Loucy (cell line): ENCODE measurements at regions not wholly inside any gene's neighbourhood (a gene's known extent, or its start where the extent isn't known, plus 50 kb on each side); places are given as distances from the start of the nearest gene placed in this dataset.

Source experiments
- H2AFZ ChIP-seq: fragments of 200-600 bp; sonication (generic); 2 replicates; pipeline ENCODE4 v1.6.0; 2016; ENCODE audit warnings: antibody characterized with exemption, mild to moderate bottlenecking, low read length, moderate library complexity
- H3F3A ChIP-seq: fragments of 200-600 bp; 2 replicates; pipeline ENCODE4 v1.6.0; 2016; ENCODE audit warnings: antibody characterized with exemption, low read depth, mild to moderate bottlenecking
- H3K27me3 ChIP-seq: fragments of 200-600 bp; sonication (generic); 2 replicates; pipeline ENCODE4 v1.6.1; 2014; ENCODE audit warnings: low read length, mild to moderate bottlenecking; ENCODE audit not compliant: insufficient read depth, poor library complexity, severe bottlenecking
- H3K36me3 ChIP-seq: fragments of 200-600 bp; sonication (generic); 2 replicates; pipeline ENCODE4 v1.6.1; 2016; ENCODE audit warnings: low read length; ENCODE audit not compliant: insufficient read depth
- H3K4me1 ChIP-seq: fragments of 200-600 bp; sonication (generic); 2 replicates; pipeline ENCODE4 v1.5.1; 2014; ENCODE audit warnings: low read length, mild to moderate bottlenecking; ENCODE audit not compliant: insufficient read depth, poor library complexity, severe bottlenecking
- H3K4me2 ChIP-seq: fragments of 200-600 bp; sonication (generic); 2 replicates; pipeline ENCODE4 v1.6.0; 2014; ENCODE audit warnings: antibody characterized with exemption, low read length, low read depth, mild to moderate bottlenecking; ENCODE audit not compliant: poor library complexity, severe bottlenecking
- H3K4me3 ChIP-seq: fragments of 200-600 bp; sonication (generic); 2 replicates; pipeline ENCODE4 v1.5.1; 2014; ENCODE audit warnings: low read length, mild to moderate bottlenecking, mixed read lengths; ENCODE audit not compliant: poor library complexity, severe bottlenecking
- H3K79me2 ChIP-seq: fragments of 200-600 bp; sonication (generic); 2 replicates; pipeline ENCODE4 v1.6.1; 2014; ENCODE audit warnings: low read length; ENCODE audit not compliant: insufficient read depth
- H3K9ac ChIP-seq: fragments of 200-600 bp; sonication (generic); 2 replicates; pipeline ENCODE4 v1.6.0; 2014; ENCODE audit warnings: mild to moderate bottlenecking, low read depth, low read length, moderate library complexity; ENCODE audit not compliant: poor library complexity, severe bottlenecking
- H3K9me2 ChIP-seq: fragments of 200-600 bp; sonication (generic); replicated peaks from 2 replicates; pipeline ENCODE4 v1.6.1; 2016; ENCODE audit warnings: low read depth, low read length, mixed read lengths
- H3K9me3 ChIP-seq: fragments of 200-600 bp; sonication (generic); 2 replicates; pipeline ENCODE4 v1.6.1; 2014; ENCODE audit warnings: mild to moderate bottlenecking, antibody characterized with exemption, low read length, low read depth; ENCODE audit not compliant: insufficient read depth
- H4K20me1 ChIP-seq: fragments of 200-600 bp; sonication (generic); 2 replicates; pipeline ENCODE4 v1.6.0; 2014; ENCODE audit warnings: antibody characterized with exemption, low read length, mild to moderate bottlenecking; ENCODE audit not compliant: insufficient read depth, poor library complexity, severe bottlenecking
- EZH2phosphoT487 ChIP-seq: fragments of 200-600 bp; IDR thresholded peaks from 2 replicates; pipeline ENCODE4 v1.6.1; 2018; ENCODE audit warnings: antibody characterized with exemption, mild to moderate bottlenecking, moderate library complexity, borderline replicate concordance
- TF ChIP-seq, protein P1 (sequence below): fragments of 200-600 bp; sonication (generic); conservative IDR thresholded peaks from 2 replicates; pipeline ENCODE4 v1.5.1; 2014; ENCODE audit warnings: mild to moderate bottlenecking, antibody characterized with exemption, low read length

DNA sequence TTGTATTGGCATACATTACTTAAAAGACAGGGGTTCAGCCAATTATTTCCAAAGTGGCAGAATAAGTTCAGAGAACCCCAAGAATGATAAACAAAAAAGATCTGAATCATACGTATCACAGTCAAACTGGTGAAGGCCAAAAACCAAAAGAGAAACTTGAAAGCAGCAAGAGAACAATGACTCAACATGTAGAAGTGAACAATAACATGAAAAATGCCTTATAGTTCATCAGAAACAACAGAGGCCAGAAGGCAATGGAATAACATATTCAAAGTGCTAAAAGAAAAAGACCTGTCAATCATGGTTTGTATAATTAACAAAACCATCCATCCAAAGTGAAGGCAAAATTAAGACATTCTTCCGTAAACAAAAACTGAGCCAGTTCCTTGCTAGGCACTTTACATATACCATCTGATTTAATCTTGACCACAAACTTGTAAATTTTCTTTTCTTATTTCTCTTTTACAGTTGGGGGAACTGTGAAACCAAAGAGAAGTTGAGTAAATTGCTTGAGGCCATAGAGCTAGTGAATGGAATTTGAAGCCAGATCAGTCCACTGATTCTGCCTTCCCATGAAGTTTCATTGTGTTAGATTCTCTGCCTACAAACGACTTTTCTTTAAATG lies 232.1 kb upstream of the SEL1L start:
- Histone ChIP-seq H3K4me1 (no peaks in the 10 kb centered on the region), H3F3A (no peaks in the 10 kb centered on the region), H3K36me3 (no peaks in the 10 kb centered on the region), H3K9me2 (no peaks in the 10 kb centered on the region), H2AFZ (no peak overlapping the region), H4K20me1 (no peaks in the 10 kb centered on the region), H3K79me2 (no peaks in the 10 kb centered on the region), H3K9me3 (no peaks in the 10 kb centered on the region), H3K4me3 (no peak overlapping the region), H3K4me2 (no peak overlapping the region), H3K9ac (no peak overlapping the region), H3K27me3 (no peaks in the 10 kb centered on the region)
- TF ChIP-seq EZH2phosphoT487 = no peak
- TF ChIP-seq, protein P1, sequence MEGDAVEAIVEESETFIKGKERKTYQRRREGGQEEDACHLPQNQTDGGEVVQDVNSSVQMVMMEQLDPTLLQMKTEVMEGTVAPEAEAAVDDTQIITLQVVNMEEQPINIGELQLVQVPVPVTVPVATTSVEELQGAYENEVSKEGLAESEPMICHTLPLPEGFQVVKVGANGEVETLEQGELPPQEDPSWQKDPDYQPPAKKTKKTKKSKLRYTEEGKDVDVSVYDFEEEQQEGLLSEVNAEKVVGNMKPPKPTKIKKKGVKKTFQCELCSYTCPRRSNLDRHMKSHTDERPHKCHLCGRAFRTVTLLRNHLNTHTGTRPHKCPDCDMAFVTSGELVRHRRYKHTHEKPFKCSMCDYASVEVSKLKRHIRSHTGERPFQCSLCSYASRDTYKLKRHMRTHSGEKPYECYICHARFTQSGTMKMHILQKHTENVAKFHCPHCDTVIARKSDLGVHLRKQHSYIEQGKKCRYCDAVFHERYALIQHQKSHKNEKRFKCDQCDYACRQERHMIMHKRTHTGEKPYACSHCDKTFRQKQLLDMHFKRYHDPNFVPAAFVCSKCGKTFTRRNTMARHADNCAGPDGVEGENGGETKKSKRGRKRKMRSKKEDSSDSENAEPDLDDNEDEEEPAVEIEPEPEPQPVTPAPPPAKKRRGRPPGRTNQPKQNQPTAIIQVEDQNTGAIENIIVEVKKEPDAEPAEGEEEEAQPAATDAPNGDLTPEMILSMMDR = no peak

DNA sequence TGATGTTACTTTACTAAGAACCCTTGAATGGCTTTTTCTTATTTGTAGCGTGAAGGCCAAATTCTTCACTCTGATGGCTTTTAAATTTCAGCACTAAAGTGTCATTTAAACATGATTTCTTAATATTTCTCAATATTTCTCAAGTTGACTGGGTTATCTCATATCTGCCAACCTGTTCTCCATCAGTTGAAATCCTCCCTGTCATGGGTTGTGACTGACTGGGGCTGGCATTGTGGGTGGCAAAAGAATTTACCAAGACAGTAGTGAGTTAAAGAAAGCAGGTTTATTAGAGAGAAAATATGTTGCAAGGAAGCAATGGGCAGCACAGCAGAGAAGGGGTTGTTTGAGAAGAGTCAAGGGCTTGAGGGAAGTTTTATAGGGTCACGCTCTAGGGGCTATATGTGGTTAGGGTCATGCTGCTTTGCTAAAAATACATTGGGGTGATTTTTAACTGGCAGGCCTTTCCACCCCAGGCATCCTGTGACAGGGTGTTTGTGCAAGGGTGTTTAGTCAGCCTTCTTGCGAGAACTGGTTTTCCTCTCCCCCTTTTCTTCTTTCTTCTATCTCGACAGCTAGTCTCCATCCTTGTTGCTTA lies 232.8 kb upstream of the SEL1L start:
- Histone ChIP-seq H3K9ac (no peak overlapping the region), H3K4me2 (no peak overlapping the region), H3K4me3 (no peak overlapping the region), H3K9me2 (no peaks in the 10 kb centered on the region), H3K79me2 (no peaks in the 10 kb centered on the region), H4K20me1 (no peaks in the 10 kb centered on the region), H3K9me3 (no peaks in the 10 kb centered on the region), H3K27me3 (no peaks in the 10 kb centered on the region), H3K4me1 (no peaks in the 10 kb centered on the region), H2AFZ (no peak overlapping the region), H3K36me3 (no peaks in the 10 kb centered on the region), H3F3A (no peaks in the 10 kb centered on the region)
- TF ChIP-seq, protein P1 = no peak
- no peak for TF ChIP-seq EZH2phosphoT487

DNA sequence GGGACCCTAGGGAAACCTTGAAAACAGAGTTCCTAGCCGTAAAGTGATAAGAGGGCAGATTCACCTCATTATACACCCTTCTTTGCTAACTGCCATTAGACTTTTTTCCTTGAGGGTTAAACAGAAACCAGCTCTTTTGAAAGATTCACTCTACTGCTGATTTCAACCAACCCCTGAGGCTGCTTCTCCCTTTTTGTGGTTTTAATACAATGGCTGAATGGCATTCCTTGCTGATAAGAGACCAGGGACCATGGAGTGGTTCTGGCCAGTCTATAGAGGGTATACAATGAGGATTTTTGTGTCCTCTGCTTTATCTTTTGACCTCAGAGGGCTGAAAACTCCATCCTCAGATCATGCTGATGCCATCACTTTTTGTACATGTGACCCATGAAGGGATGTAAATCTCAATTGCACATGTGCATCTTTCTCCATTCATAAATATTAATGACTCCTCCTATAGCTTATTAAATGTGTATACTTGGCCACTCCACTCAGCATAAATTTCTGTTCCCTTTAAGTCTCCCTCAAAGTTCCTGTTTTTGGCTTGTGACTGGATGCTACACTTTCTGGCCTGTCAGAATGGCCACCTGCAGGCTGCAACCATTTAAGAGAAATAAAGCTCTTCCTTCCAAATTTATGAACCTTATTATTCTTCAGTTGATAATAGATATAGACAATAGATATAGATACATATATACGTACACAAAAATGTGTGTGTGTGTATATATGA lies 233.8 kb upstream of the SEL1L start:
- TF ChIP-seq, protein P1 = no peak
- TF ChIP-seq EZH2phosphoT487 = no peak

More for the DNA sequence above, 233.8 kb upstream of the SEL1L start:
- Histone ChIP-seq H3K9ac (no peak overlapping the region), H3K27me3 (no peaks in the 10 kb centered on the region), H3K4me3 (no peak overlapping the region), H3K36me3 (no peaks in the 10 kb centered on the region), H4K20me1 (no peaks in the 10 kb centered on the region), H2AFZ (no peak overlapping the region), H3F3A (no peaks in the 10 kb centered on the region), H3K4me1 (no peaks in the 10 kb centered on the region), H3K79me2 (no peaks in the 10 kb centered on the region), H3K9me3 (no peaks in the 10 kb centered on the region), H3K4me2 (no peak overlapping the region), H3K9me2 (no peaks in the 10 kb centered on the region)
